Middle frontal gyrus (tissue), 1 donor: ENCODE measurements at regions not wholly inside any gene's neighbourhood (a gene's known extent, or its start where the extent isn't known, plus 50 kb on each side); places are given as distances from the start of the nearest gene placed in this dataset.

Experiments
- DNase-seq: peaks from one replicate; pipeline ENCODE4 v3.0.0-alpha.2; 2015; ENCODE audit warnings: low spot score; ENCODE audit errors: extremely low spot score

- DNase-seq: no peak
Measured at GRCh38 chr3:62975566-62975965, 100.3 kb upstream of the CADPS start.

GRCh38 chr3:62981962-62982361 lies 106.7 kb upstream of the CADPS start:
- no peak for DNase-seq

GRCh38 chr3:62982795-62983455 lies 107.7 kb upstream of the CADPS start:
- DNase-seq: no peak

GRCh38 chr3:62986061-62986460 lies 110.8 kb upstream of the CADPS start:
- DNase-seq: no peak

- DNase-seq: no peak
Measured at GRCh38 chr3:62987721-62988120, 112.5 kb upstream of the CADPS start.

- DNase-seq: no peak
Measured at GRCh38 chr3:62990704-62991413, 115.6 kb upstream of the CADPS start.

GRCh38 chr3:62992520-62992919 lies 117.3 kb upstream of the CADPS start:
- no peak for DNase-seq

- DNase-seq: no peak
Measured at GRCh38 chr3:62995119-62995518, 119.9 kb upstream of the CADPS start.

GRCh38 chr3:62995530-62995929 lies 120.3 kb upstream of the CADPS start:
- no peak for DNase-seq

GRCh38 chr3:62997369-62997768 lies 122.2 kb upstream of the CADPS start:
- no peak for DNase-seq

- no peak for DNase-seq
Measured at GRCh38 chr3:62999158-62999557, 123.9 kb upstream of the CADPS start.

- DNase-seq: no peak
Measured at GRCh38 chr3:62999791-63000190, 124.6 kb upstream of the CADPS start.

- DNase-seq: no peak
Measured at GRCh38 chr3:63004448-63004847, 129.2 kb upstream of the CADPS start.

GRCh38 chr3:63015614-63016309 lies 140.5 kb upstream of the CADPS start:
- DNase-seq: no peak

GRCh38 chr3:63022114-63022513 lies 146.9 kb upstream of the CADPS start:
- DNase-seq: no peak

GRCh38 chr3:63026722-63027121 lies 151.5 kb upstream of the CADPS start:
- DNase-seq: no peak

- DNase-seq: no peak
Measured at GRCh38 chr3:63029326-63029725, 154.1 kb upstream of the CADPS start.

GRCh38 chr3:63029921-63030320 lies 154.7 kb upstream of the CADPS start:
- no peak for DNase-seq

GRCh38 chr3:63030666-63031065 lies 155.4 kb upstream of the CADPS start:
- no peak for DNase-seq

GRCh38 chr3:63032881-63033280 lies 157.7 kb upstream of the CADPS start:
- no peak for DNase-seq

- DNase-seq: no peak
Measured at GRCh38 chr3:63034101-63034500, 158.9 kb upstream of the CADPS start.

- no peak for DNase-seq
Measured at GRCh38 chr3:63037116-63037515, 161.9 kb upstream of the CADPS start.

GRCh38 chr3:63042833-63043232 lies 167.6 kb upstream of the CADPS start:
- no peak for DNase-seq
